ENCODE measurements at regions not wholly inside any gene's neighbourhood (a gene's known extent, or its start where the extent isn't known, plus 50 kb on each side); places are given as distances from the start of the nearest gene placed in this dataset.
A peak's percentile ranks its signal among the peaks of the same experiment; 100 is the strongest.

GRCh38 chr20:57993716-57994431 lies 234.6 kb downstream of the ANKRD60 start:
- H3K27ac ChIP-seq: no peak overlapping the region
- no peaks in the 10 kb centered on the region for H3K9me3 ChIP-seq
- peaks cover under 1 to 37% (median 1%) of the 10 kb centered on the region in 4 donors for H3K4me1 ChIP-seq
- 78 to 82% methylated on average over 19 of the region's 19 CpGs for WGBS, 2 donors
- H3K27me3 ChIP-seq: no peaks in the 10 kb centered on the region
- H3K4me3 ChIP-seq: no peak overlapping the region
- no peaks in the 10 kb centered on the region for H3K36me3 ChIP-seq
- TF ChIP-seq CTCF (IDR thresholded peaks at IDR 0.05) (no peak), POLR2A (IDR thresholded peaks at IDR 0.05) (no peak), EP300 (IDR thresholded peaks at IDR 0.05) (no peak)
- no peak for DNase-seq (ENCODE audit: low spot score in 2 of 2)

- Histone ChIP-seq H3K4me3 (no peak overlapping the region), H3K27ac (peak overlapping the region in 1 of 4 donors; percentile 42), H3K36me3 (no peaks in the 10 kb centered on the region), H3K9me3 (no peaks in the 10 kb centered on the region), H3K27me3 (no peaks in the 10 kb centered on the region), H3K4me1 (peaks cover 0 to 26% (median 0%) of the 10 kb centered on the region in 4 donors)
- TF ChIP-seq POLR2A (IDR thresholded peaks at IDR 0.05) (no peak), CTCF (IDR thresholded peaks at IDR 0.05) (no peak), EP300 (IDR thresholded peaks at IDR 0.05) (no peak)
- WGBS, 2 donors: 73 to 82% methylated on average over 14 of the region's 14 CpGs
- DNase-seq (ENCODE audit: low spot score in 2 of 2): no peak
Measured at GRCh38 chr20:57991211-57991881, 237.1 kb downstream of the ANKRD60 start.

- peak in 1 of 2 donors; percentile 15 for DNase-seq (ENCODE audit: low spot score in 2 of 2)
- Histone ChIP-seq H3K4me1 (peaks cover 0 to 19% (median 0%) of the 10 kb centered on the region in 4 donors), H3K9me3 (no peaks in the 10 kb centered on the region), H3K27me3 (no peaks in the 10 kb centered on the region), H3K36me3 (no peaks in the 10 kb centered on the region), H3K4me3 (no peak overlapping the region), H3K27ac (peak overlapping the region in 1 of 4 donors; percentile 42)
- TF ChIP-seq POLR2A (IDR thresholded peaks at IDR 0.05) (no peak), EP300 (IDR thresholded peaks at IDR 0.05) (peak in 1 of 2 donors; percentile 37)
- 31 to 35% methylated on average over 8 of the region's 8 CpGs for WGBS, 2 donors
Measured at GRCh38 chr20:57990396-57990987, 238.0 kb downstream of the ANKRD60 start.

- no peak overlapping the region for H3K4me3 ChIP-seq
Measured at GRCh38 chr20:57988828-57989227, 239.6 kb downstream of the ANKRD60 start.

GRCh38 chr20:57988422-57988821 lies 240.0 kb downstream of the ANKRD60 start:
- no peaks in the 10 kb centered on the region for H3K9me3 ChIP-seq
- H3K27me3 ChIP-seq: no peaks in the 10 kb centered on the region
- no peak for DNase-seq (ENCODE audit: low spot score in 2 of 2)
- 89 to 99% methylated on average over 3 of the region's 3 CpGs for WGBS, 2 donors
- no peak for TF ChIP-seq EP300 (IDR thresholded peaks at IDR 0.05)
- TF ChIP-seq POLR2A (IDR thresholded peaks at IDR 0.05): no peak
- TF ChIP-seq CTCF (IDR thresholded peaks at IDR 0.05): no peak
- peaks cover 0 to 17% (median 0%) of the 10 kb centered on the region in 4 donors for H3K4me1 ChIP-seq
- H3K36me3 ChIP-seq: no peaks in the 10 kb centered on the region
- no peak overlapping the region for H3K27ac ChIP-seq
- no peak overlapping the region for H3K4me3 ChIP-seq

More at GRCh38 chr20:57988828-57989227, 239.6 kb downstream of the ANKRD60 start:
- TF ChIP-seq CTCF (IDR thresholded peaks at IDR 0.05): no peak
- TF ChIP-seq EP300 (IDR thresholded peaks at IDR 0.05): no peak
- no peak for TF ChIP-seq POLR2A (IDR thresholded peaks at IDR 0.05)
- Histone ChIP-seq H3K9me3 (no peaks in the 10 kb centered on the region), H3K27me3 (no peaks in the 10 kb centered on the region), H3K4me1 (peaks cover 0 to 17% (median 0%) of the 10 kb centered on the region in 4 donors), H3K36me3 (no peaks in the 10 kb centered on the region), H3K27ac (no peak overlapping the region)
- no peak for DNase-seq (ENCODE audit: low spot score in 2 of 2)
- WGBS, 2 donors: 85 to 89% methylated on average over 9 of the region's 9 CpGs

Measured in tibial nerve (tissue), 4 donors.